Ovary (tissue), 3 donors: ENCODE measurements at regions not wholly inside any gene's neighbourhood (a gene's known extent, or its start where the extent isn't known, plus 50 kb on each side); places are given as distances from the start of the nearest gene placed in this dataset.

Source experiments
- POLR2A ChIP-seq: fragments of 450-650 bp; IDR thresholded peaks from one replicate; pipeline ENCODE4 v1.6.1; 2017; ENCODE audit warnings: antibody characterized with exemption, mild to moderate bottlenecking, moderate library complexity
- TF ChIP-seq, protein P1 (sequence below), 3 donors: fragments of 450-650 bp in 2 of 3; fragments of 200-600 bp in 1 of 3; IDR thresholded peaks; one replicate each; pipeline versions ENCODE4 v1.5.1 to v1.8.0; 2016 to 2022; ENCODE audit warnings: antibody characterized with exemption in 3 of 3, mild to moderate bottlenecking in 1 of 3
- donor health status: DM: no; HTN: no; CAD: no.

DNA sequence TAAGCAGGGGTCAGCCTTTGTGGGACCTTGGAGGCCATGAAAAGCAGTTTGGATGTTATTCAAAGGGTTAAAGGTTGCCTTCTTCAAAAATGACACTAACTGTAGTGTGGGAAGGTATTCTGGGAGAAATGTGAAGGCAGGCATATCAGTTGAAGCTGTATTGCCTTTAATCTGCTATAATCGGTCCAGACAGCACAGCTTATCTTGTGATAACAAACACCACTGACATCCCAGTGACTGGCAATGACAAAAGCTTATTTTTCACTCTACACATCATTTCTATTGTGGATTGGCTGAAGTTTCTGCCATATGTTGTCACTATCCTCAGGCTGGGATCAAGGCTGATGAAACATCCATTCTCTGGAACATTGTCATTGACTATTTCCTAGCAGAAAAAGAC, 1149.2 kb downstream of the GRM8 start:
- TF ChIP-seq, protein P1, sequence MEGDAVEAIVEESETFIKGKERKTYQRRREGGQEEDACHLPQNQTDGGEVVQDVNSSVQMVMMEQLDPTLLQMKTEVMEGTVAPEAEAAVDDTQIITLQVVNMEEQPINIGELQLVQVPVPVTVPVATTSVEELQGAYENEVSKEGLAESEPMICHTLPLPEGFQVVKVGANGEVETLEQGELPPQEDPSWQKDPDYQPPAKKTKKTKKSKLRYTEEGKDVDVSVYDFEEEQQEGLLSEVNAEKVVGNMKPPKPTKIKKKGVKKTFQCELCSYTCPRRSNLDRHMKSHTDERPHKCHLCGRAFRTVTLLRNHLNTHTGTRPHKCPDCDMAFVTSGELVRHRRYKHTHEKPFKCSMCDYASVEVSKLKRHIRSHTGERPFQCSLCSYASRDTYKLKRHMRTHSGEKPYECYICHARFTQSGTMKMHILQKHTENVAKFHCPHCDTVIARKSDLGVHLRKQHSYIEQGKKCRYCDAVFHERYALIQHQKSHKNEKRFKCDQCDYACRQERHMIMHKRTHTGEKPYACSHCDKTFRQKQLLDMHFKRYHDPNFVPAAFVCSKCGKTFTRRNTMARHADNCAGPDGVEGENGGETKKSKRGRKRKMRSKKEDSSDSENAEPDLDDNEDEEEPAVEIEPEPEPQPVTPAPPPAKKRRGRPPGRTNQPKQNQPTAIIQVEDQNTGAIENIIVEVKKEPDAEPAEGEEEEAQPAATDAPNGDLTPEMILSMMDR (IDR thresholded peaks at IDR 0.05) = no peak
- no peak for TF ChIP-seq POLR2A
